Body of pancreas (tissue), 4 donors: ENCODE measurements at regions not wholly inside any gene's neighbourhood (a gene's known extent, or its start where the extent isn't known, plus 50 kb on each side); places are given as distances from the start of the nearest gene placed in this dataset.
A peak's percentile ranks its signal among the peaks of the same experiment; 100 is the strongest.

Experiments used
- ATAC-seq: fragments of 150-250 bp; one replicate; pipeline ENCODE4 v1.9.1; 2016
- DNase-seq, 4 donors: peaks; one replicate each; pipeline ENCODE4 v3.0.0-alpha.2; 2019
- H3K27ac ChIP-seq, 4 donors: fragments of 200-600 bp; sonication (generic); 1 replicate in 3 of 4; 2 replicates in 1 of 4; pipeline versions ENCODE4 v1.5.1 to v1.6.1; 2016 to 2019; ENCODE audit warnings: mild to moderate bottlenecking in 1 of 4, mixed read lengths in 1 of 4, moderate library complexity in 1 of 4
- H3K27me3 ChIP-seq, 2 donors: fragments of 200-600 bp; sonication (generic); one replicate each; pipeline ENCODE4 v1.6.0; 2016; ENCODE audit warnings: mild to moderate bottlenecking in 1 of 2
- H3K36me3 ChIP-seq, 2 donors: fragments of 200-600 bp; sonication (generic); replicated peaks in 1 of 2; 2 replicates each; pipeline ENCODE4 v1.5.1; 2016; ENCODE audit warnings: low read depth in 2 of 2; ENCODE audit not compliant: insufficient read depth in 1 of 2
- H3K4me1 ChIP-seq: fragments of 200-600 bp; sonication (generic); one replicate; pipeline ENCODE4 v1.6.0; 2016
- H3K4me3 ChIP-seq, 2 donors: fragments of 200-600 bp; sonication (generic); 1 replicate in 1 of 2; 2 replicates in 1 of 2; pipeline ENCODE4 v1.5.1; 2016 to 2019
- H3K9me3 ChIP-seq, 3 donors: fragments of 200-600 bp; sonication (generic); 1 replicate in 2 of 3; 2 replicates in 1 of 3; pipeline ENCODE4 v1.5.1; 2016
- CTCF ChIP-seq, 7 experiments: fragments of 450-650 bp in 4 of 7; fragments of 200-600 bp in 3 of 7; sonication (generic) in 3 of 7; IDR thresholded peaks; one replicate each; pipeline ENCODE4 v1.5.1; 2016 to 2019; ENCODE audit warnings: antibody characterized with exemption in 7 of 7
- POLR2A ChIP-seq, 3 donors: fragments of 450-650 bp; IDR thresholded peaks; one replicate each; pipeline ENCODE4 v1.6.1; 2016; ENCODE audit warnings: antibody characterized with exemption in 3 of 3, mild to moderate bottlenecking in 2 of 3
- WGBS, 2 donors: methylation state at CpG; one replicate each; pipeline ENCODE4 v1.1.5; 2017; 5-methylcytosine and 5-hydroxymethylcytosine counted together
- intact Hi-C: fragments of 100-400 bp; cut with DNase I; formaldehyde crosslinking; loops from one replicate; pipeline ENCODE4 v1.15.1; 2023

GRCh38 chr2:147460155-147460554 lies 384.7 kb upstream of the ACVR2A start:
- Histone ChIP-seq H3K9me3 (no peaks in the 10 kb centered on the region), H3K27me3 (no peaks in the 10 kb centered on the region), H3K4me3 (no peak overlapping the region), H3K4me1 (peaks cover 17% of the 10 kb centered on the region), H3K27ac (no peak overlapping the region), H3K36me3 (no peaks in the 10 kb centered on the region)
- TF ChIP-seq CTCF (IDR thresholded peaks at IDR 0.05) (no peak), POLR2A (IDR thresholded peaks at IDR 0.05) (no peak)
- DNase-seq (peak in 1 of 4 donors; percentile 14), ATAC-seq (no peak)
- 93% methylated on average over 1 of the region's 1 CpG for WGBS, 2 donors
- intact Hi-C loops, result no loop called here

- ATAC-seq (no peak), DNase-seq (no peak)
- Histone ChIP-seq H3K9me3 (no peaks in the 10 kb centered on the region), H3K36me3 (no peaks in the 10 kb centered on the region), H3K4me1 (no peaks in the 10 kb centered on the region), H3K27me3 (no peaks in the 10 kb centered on the region), H3K4me3 (no peak overlapping the region), H3K27ac (no peak overlapping the region)
- intact Hi-C loops, result no loop called here
- no peak for TF ChIP-seq POLR2A (IDR thresholded peaks at IDR 0.05)
- no peak for TF ChIP-seq CTCF (IDR thresholded peaks at IDR 0.05)
- WGBS, 2 donors, result 74 to 76% methylated on average over 2 of the region's 2 CpGs
Measured at GRCh38 chr2:147456779-147457178, 388.1 kb upstream of the ACVR2A start.

GRCh38 chr2:147451902-147452515 lies 392.8 kb upstream of the ACVR2A start:
- Histone ChIP-seq H3K4me1 (peaks cover 11% of the 10 kb centered on the region), H3K4me3 (no peak overlapping the region), H3K27me3 (no peaks in the 10 kb centered on the region), H3K9me3 (no peaks in the 10 kb centered on the region), H3K27ac (no peak overlapping the region), H3K36me3 (no peaks in the 10 kb centered on the region)
- TF ChIP-seq POLR2A (IDR thresholded peaks at IDR 0.05) (no peak), CTCF (IDR thresholded peaks at IDR 0.05) (no peak)
- intact Hi-C loops, result no loop called here
- no peak for ATAC-seq
- WGBS, 2 donors, result 52 to 56% methylated on average over 3 of the region's 3 CpGs
- no peak for DNase-seq

- H3K4me1 ChIP-seq, result peaks cover 11% of the 10 kb centered on the region
- 75 to 76% methylated on average over 4 of the region's 4 CpGs for WGBS, 2 donors
- H3K27ac ChIP-seq, result no peak overlapping the region
- no peak overlapping the region for H3K4me3 ChIP-seq
- no peaks in the 10 kb centered on the region for H3K27me3 ChIP-seq
- no peak for DNase-seq
- ATAC-seq, result no peak
- no peaks in the 10 kb centered on the region for H3K36me3 ChIP-seq
- H3K9me3 ChIP-seq, result no peaks in the 10 kb centered on the region
- intact Hi-C loops, result no loop called here
- TF ChIP-seq CTCF (IDR thresholded peaks at IDR 0.05) (no peak), POLR2A (IDR thresholded peaks at IDR 0.05) (no peak)
Measured at GRCh38 chr2:147450661-147451510, 393.9 kb upstream of the ACVR2A start.
